GM23338 (cell line): ENCODE measurements at regions not wholly inside any gene's neighbourhood (a gene's known extent, or its start where the extent isn't known, plus 50 kb on each side); places are given as distances from the start of the nearest gene placed in this dataset.

ENCODE experiments used
- CREB1 ChIP-seq: fragments of 250-450 bp; sonication (Bioruptor Pico); IDR thresholded peaks from 2 replicates; pipeline ENCODE4 v1.5.0; 2020; ENCODE audit warnings: low read depth, mild to moderate bottlenecking, moderate library complexity
- EZH2 ChIP-seq: fragments of 200-600 bp; sonication (generic); IDR thresholded peaks from one replicate; pipeline ENCODE4 v1.8.0; 2017; ENCODE audit warnings: antibody characterized with exemption, mild to moderate bottlenecking, low read depth; ENCODE audit not compliant: unreplicated experiment
- EZH2phosphoT487 ChIP-seq: fragments of 200-600 bp; sonication (generic); IDR thresholded peaks from one replicate; pipeline ENCODE4 v1.8.1; 2018; ENCODE audit warnings: antibody characterized with exemption; ENCODE audit not compliant: unreplicated experiment
- JUNB ChIP-seq: IDR thresholded peaks from one replicate; pipeline ENCODE4 v1.6.1; 2016; ENCODE audit warnings: antibody characterized with exemption; ENCODE audit not compliant: unreplicated experiment
- NANOG ChIP-seq: IDR thresholded peaks from 2 replicates; pipeline ENCODE4 v1.6.1; 2016; ENCODE audit warnings: antibody characterized with exemption, borderline replicate concordance
- POLR2AphosphoS5 ChIP-seq: IDR thresholded peaks from 2 replicates; pipeline ENCODE4 v1.6.1; 2016; ENCODE audit warnings: antibody characterized with exemption, low read depth
- STAT1 ChIP-seq: IDR thresholded peaks from one replicate; pipeline ENCODE4 v1.6.1; 2016; ENCODE audit warnings: antibody characterized with exemption; ENCODE audit not compliant: unreplicated experiment
- ZNF114 ChIP-seq: fragments of 250-450 bp; sonication (Bioruptor Pico); IDR thresholded peaks from 2 replicates; pipeline ENCODE4 v1.5.0; 2020; ENCODE audit warnings: mild to moderate bottlenecking, moderate library complexity
- ZNF331 ChIP-seq: fragments of 250-450 bp; sonication (Bioruptor Pico); IDR thresholded peaks from 2 replicates; pipeline ENCODE4 v1.5.0; 2020; ENCODE audit warnings: low read depth, mild to moderate bottlenecking, moderate library complexity
- TF ChIP-seq, protein P1 (sequence below), 2 experiments: fragments of 200-600 bp in 1 of 2; sonication (generic) in 1 of 2; conservative IDR thresholded peaks; 2 replicates each; pipeline versions ENCODE4 v1.5.1 to v1.6.1; 2016 to 2017; ENCODE audit warnings: antibody characterized with exemption in 2 of 2, low read depth in 2 of 2, mild to moderate bottlenecking in 2 of 2, moderate library complexity in 1 of 2
- TF ChIP-seq, protein P2 (sequence below): IDR thresholded peaks from one replicate; pipeline ENCODE4 v1.6.1; 2018; ENCODE audit warnings: antibody characterized with exemption; ENCODE audit not compliant: unreplicated experiment
- TF ChIP-seq, protein P3 (sequence below): fragments of 250-450 bp; sonication (Bioruptor Pico); IDR thresholded peaks from 2 replicates; pipeline ENCODE4 v1.5.0; 2020; ENCODE audit warnings: mild to moderate bottlenecking, moderate library complexity
- TF ChIP-seq, protein P4 (sequence below): IDR thresholded peaks from 2 replicates; pipeline ENCODE4 v1.6.1; 2016; ENCODE audit warnings: antibody characterized with exemption

DNA sequence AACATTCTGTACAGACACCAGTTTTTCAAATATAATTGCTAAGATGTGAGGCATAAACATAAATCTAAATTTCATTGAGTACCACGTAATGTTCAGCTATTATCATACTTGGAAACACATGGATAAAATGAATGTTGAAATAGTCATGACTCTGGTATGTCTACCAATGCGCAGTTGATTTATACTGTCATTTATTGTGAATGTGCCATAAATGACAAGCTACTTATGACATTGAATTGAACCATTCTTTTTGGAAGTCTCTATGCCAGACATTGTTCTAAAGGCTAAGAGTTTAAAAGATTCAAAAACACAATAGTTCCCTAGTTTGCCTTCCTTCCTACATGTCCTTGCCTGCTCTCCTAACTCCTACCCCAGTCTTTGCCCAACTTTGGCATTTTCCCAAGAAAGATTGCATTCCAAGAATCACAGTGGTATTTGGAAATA is 96.6 kb upstream of the DMD start:
- TF ChIP-seq POLR2AphosphoS5 (no peak), EZH2 (no peak), ZNF114 (no peak), CREB1 (CRISPR knock-in tag) (no peak), EZH2phosphoT487 (no peak), STAT1 (no peak), JUNB (no peak), NANOG (no peak), ZNF331 (CRISPR knock-in tag) (no peak)
- TF ChIP-seq, protein P1, sequence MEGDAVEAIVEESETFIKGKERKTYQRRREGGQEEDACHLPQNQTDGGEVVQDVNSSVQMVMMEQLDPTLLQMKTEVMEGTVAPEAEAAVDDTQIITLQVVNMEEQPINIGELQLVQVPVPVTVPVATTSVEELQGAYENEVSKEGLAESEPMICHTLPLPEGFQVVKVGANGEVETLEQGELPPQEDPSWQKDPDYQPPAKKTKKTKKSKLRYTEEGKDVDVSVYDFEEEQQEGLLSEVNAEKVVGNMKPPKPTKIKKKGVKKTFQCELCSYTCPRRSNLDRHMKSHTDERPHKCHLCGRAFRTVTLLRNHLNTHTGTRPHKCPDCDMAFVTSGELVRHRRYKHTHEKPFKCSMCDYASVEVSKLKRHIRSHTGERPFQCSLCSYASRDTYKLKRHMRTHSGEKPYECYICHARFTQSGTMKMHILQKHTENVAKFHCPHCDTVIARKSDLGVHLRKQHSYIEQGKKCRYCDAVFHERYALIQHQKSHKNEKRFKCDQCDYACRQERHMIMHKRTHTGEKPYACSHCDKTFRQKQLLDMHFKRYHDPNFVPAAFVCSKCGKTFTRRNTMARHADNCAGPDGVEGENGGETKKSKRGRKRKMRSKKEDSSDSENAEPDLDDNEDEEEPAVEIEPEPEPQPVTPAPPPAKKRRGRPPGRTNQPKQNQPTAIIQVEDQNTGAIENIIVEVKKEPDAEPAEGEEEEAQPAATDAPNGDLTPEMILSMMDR (conservative IDR thresholded peaks at IDR 0.05; ENCODE audit: low read depth in 2 of 2), result no peak
- TF ChIP-seq, protein P2, sequence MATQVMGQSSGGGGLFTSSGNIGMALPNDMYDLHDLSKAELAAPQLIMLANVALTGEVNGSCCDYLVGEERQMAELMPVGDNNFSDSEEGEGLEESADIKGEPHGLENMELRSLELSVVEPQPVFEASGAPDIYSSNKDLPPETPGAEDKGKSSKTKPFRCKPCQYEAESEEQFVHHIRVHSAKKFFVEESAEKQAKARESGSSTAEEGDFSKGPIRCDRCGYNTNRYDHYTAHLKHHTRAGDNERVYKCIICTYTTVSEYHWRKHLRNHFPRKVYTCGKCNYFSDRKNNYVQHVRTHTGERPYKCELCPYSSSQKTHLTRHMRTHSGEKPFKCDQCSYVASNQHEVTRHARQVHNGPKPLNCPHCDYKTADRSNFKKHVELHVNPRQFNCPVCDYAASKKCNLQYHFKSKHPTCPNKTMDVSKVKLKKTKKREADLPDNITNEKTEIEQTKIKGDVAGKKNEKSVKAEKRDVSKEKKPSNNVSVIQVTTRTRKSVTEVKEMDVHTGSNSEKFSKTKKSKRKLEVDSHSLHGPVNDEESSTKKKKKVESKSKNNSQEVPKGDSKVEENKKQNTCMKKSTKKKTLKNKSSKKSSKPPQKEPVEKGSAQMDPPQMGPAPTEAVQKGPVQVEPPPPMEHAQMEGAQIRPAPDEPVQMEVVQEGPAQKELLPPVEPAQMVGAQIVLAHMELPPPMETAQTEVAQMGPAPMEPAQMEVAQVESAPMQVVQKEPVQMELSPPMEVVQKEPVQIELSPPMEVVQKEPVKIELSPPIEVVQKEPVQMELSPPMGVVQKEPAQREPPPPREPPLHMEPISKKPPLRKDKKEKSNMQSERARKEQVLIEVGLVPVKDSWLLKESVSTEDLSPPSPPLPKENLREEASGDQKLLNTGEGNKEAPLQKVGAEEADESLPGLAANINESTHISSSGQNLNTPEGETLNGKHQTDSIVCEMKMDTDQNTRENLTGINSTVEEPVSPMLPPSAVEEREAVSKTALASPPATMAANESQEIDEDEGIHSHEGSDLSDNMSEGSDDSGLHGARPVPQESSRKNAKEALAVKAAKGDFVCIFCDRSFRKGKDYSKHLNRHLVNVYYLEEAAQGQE, result no peak
- TF ChIP-seq, protein P3, sequence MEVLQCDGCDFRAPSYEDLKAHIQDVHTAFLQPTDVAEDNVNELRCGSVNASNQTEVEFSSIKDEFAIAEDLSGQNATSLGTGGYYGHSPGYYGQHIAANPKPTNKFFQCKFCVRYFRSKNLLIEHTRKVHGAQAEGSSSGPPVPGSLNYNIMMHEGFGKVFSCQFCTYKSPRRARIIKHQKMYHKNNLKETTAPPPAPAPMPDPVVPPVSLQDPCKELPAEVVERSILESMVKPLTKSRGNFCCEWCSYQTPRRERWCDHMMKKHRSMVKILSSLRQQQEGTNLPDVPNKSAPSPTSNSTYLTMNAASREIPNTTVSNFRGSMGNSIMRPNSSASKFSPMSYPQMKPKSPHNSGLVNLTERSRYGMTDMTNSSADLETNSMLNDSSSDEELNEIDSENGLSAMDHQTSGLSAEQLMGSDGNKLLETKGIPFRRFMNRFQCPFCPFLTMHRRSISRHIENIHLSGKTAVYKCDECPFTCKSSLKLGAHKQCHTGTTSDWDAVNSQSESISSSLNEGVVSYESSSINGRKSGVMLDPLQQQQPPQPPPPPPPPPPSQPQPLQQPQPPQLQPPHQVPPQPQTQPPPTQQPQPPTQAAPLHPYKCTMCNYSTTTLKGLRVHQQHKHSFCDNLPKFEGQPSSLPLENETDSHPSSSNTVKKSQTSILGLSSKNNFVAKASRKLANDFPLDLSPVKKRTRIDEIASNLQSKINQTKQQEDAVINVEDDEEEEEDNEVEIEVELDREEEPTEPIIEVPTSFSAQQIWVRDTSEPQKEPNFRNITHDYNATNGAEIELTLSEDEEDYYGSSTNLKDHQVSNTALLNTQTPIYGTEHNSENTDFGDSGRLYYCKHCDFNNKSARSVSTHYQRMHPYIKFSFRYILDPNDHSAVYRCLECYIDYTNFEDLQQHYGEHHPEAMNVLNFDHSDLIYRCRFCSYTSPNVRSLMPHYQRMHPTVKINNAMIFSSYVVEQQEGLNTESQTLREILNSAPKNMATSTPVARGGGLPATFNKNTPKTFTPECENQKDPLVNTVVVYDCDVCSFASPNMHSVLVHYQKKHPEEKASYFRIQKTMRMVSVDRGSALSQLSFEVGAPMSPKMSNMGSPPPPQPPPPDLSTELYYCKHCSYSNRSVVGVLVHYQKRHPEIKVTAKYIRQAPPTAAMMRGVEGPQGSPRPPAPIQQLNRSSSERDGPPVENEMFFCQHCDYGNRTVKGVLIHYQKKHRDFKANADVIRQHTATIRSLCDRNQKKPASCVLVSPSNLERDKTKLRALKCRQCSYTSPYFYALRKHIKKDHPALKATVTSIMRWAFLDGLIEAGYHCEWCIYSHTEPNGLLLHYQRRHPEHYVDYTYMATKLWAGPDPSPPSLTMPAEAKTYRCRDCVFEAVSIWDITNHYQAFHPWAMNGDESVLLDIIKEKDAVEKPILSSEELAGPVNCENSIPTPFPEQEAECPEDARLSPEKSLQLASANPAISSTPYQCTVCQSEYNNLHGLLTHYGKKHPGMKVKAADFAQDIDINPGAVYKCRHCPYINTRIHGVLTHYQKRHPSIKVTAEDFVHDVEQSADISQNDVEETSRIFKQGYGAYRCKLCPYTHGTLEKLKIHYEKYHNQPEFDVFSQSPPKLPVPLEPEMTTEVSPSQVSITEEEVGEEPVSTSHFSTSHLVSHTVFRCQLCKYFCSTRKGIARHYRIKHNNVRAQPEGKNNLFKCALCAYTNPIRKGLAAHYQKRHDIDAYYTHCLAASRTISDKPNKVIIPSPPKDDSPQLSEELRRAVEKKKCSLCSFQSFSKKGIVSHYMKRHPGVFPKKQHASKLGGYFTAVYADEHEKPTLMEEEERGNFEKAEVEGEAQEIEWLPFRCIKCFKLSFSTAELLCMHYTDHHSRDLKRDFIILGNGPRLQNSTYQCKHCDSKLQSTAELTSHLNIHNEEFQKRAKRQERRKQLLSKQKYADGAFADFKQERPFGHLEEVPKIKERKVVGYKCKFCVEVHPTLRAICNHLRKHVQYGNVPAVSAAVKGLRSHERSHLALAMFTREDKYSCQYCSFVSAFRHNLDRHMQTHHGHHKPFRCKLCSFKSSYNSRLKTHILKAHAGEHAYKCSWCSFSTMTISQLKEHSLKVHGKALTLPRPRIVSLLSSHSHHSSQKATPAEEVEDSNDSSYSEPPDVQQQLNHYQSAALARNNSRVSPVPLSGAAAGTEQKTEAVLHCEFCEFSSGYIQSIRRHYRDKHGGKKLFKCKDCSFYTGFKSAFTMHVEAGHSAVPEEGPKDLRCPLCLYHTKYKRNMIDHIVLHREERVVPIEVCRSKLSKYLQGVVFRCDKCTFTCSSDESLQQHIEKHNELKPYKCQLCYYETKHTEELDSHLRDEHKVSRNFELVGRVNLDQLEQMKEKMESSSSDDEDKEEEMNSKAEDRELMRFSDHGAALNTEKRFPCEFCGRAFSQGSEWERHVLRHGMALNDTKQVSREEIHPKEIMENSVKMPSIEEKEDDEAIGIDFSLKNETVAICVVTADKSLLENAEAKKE, result no peak
- TF ChIP-seq, protein P4, sequence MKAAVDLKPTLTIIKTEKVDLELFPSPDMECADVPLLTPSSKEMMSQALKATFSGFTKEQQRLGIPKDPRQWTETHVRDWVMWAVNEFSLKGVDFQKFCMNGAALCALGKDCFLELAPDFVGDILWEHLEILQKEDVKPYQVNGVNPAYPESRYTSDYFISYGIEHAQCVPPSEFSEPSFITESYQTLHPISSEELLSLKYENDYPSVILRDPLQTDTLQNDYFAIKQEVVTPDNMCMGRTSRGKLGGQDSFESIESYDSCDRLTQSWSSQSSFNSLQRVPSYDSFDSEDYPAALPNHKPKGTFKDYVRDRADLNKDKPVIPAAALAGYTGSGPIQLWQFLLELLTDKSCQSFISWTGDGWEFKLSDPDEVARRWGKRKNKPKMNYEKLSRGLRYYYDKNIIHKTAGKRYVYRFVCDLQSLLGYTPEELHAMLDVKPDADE, result no peak
